ENCODE measurements at regions not wholly inside any gene's neighbourhood (a gene's known extent, or its start where the extent isn't known, plus 50 kb on each side); places are given as distances from the start of the nearest gene placed in this dataset.

- TF ChIP-seq CTCF (IDR thresholded peaks at IDR 0.05) = no peak
- no peak for TF ChIP-seq POLR2A (IDR thresholded peaks at IDR 0.05)
Measured at GRCh38 chr6:119445666-119446065, 96.1 kb upstream of the MAN1A1 start.

Measured in gastroesophageal sphincter (tissue), 3 donors.